GM19025 (cell line): ENCODE measurements at regions not wholly inside any gene's neighbourhood (a gene's known extent, or its start where the extent isn't known, plus 50 kb on each side); places are given as distances from the start of the nearest gene placed in this dataset.

ENCODE experiments used
- ATAC-seq: cut with Tn5 transposase; IDR thresholded peaks from one replicate; pipeline ENCODE4 v1.9.1; 2021; ENCODE audit warnings: mild to moderate bottlenecking, low read depth, moderate library complexity; ENCODE audit not compliant: unreplicated experiment

- no peak for ATAC-seq
These were observed 340.8 kb upstream of the DCBLD2 start for GRCh38 chr3:99242271-99242670.

GRCh38 chr3:99240700-99241099, 339.2 kb upstream of the DCBLD2 start:
- ATAC-seq = no peak

GRCh38 chr3:99236576-99236975, 335.1 kb upstream of the DCBLD2 start:
- no peak for ATAC-seq

- no peak for ATAC-seq
These were observed 331.2 kb upstream of the DCBLD2 start for GRCh38 chr3:99232696-99233095.

- no peak for ATAC-seq
These were observed 317.0 kb upstream of the DCBLD2 start for GRCh38 chr3:99218468-99218867.

- no peak for ATAC-seq
These were observed 311.5 kb upstream of the DCBLD2 start for GRCh38 chr3:99212969-99213368.

- no peak for ATAC-seq
These were observed 309.8 kb upstream of the DCBLD2 start for GRCh38 chr3:99211309-99211708.

- ATAC-seq = no peak
These were observed 297.5 kb upstream of the DCBLD2 start for GRCh38 chr3:99199021-99199420.

GRCh38 chr3:99191186-99191585, 289.7 kb upstream of the DCBLD2 start:
- no peak for ATAC-seq

- no peak for ATAC-seq
These were observed 287.4 kb upstream of the DCBLD2 start for GRCh38 chr3:99188936-99189335.

GRCh38 chr3:99186016-99186415, 284.5 kb upstream of the DCBLD2 start:
- no peak for ATAC-seq

- ATAC-seq = no peak
These were observed 274.9 kb upstream of the DCBLD2 start for GRCh38 chr3:99176169-99176964.

GRCh38 chr3:99175276-99175812, 273.8 kb upstream of the DCBLD2 start:
- ATAC-seq = no peak

- ATAC-seq = no peak
These were observed 271.5 kb upstream of the DCBLD2 start for GRCh38 chr3:99172736-99173657.

GRCh38 chr3:99171800-99172199, 270.3 kb upstream of the DCBLD2 start:
- no peak for ATAC-seq

- ATAC-seq = no peak
These were observed 269.5 kb upstream of the DCBLD2 start for GRCh38 chr3:99170867-99171517.

- no peak for ATAC-seq
These were observed 265.6 kb upstream of the DCBLD2 start for GRCh38 chr3:99167071-99167470.

- ATAC-seq = no peak
These were observed 261.8 kb upstream of the DCBLD2 start for GRCh38 chr3:99163314-99163713.

- no peak for ATAC-seq
These were observed 257.8 kb upstream of the DCBLD2 start for GRCh38 chr3:99159220-99159762.

- ATAC-seq = no peak
These were observed 243.5 kb upstream of the DCBLD2 start for GRCh38 chr3:99145031-99145430.
